Natural killer cell (primary cell): ENCODE measurements at regions not wholly inside any gene's neighbourhood (a gene's known extent, or its start where the extent isn't known, plus 50 kb on each side); places are given as distances from the start of the nearest gene placed in this dataset.

Experiments
- ATAC-seq, 3 donors: fragments of 150-1000 bp in 2 of 3; fragments of 200-7000 bp in 1 of 3; cut with Tn5 transposase; 1 replicate in 1 of 3; 2 replicates in 2 of 3; pipeline ENCODE4 v1.10.0; 2021; ENCODE audit warnings: mild to moderate bottlenecking in 2 of 3, moderate library complexity in 2 of 3
- DNase-seq, 2 donors: peaks; one replicate each; pipeline versions ENCODE4 v3.0.0 to v3.0.0-alpha.2; 2013 to 2021; ENCODE audit warnings: mixed read lengths in 1 of 2
- H3K27ac ChIP-seq: one replicate; pipeline ENCODE4 v1.5.1; 2013; ENCODE audit warnings: mild to moderate bottlenecking, low read length
- H3K27me3 ChIP-seq: one replicate; pipeline ENCODE4 v1.6.1; 2013; ENCODE audit warnings: low read length; ENCODE audit not compliant: control insufficient read depth, insufficient read depth
- H3K36me3 ChIP-seq: one replicate; pipeline ENCODE4 v1.6.1; 2013; ENCODE audit warnings: low read length; ENCODE audit not compliant: control insufficient read depth, insufficient read depth
- H3K4me1 ChIP-seq: one replicate; pipeline ENCODE4 v1.6.1; 2013; ENCODE audit warnings: low read length; ENCODE audit not compliant: control insufficient read depth, insufficient read depth
- H3K4me3 ChIP-seq: one replicate; pipeline ENCODE4 v1.5.1; 2013; ENCODE audit warnings: low read length
- H3K9me3 ChIP-seq: one replicate; pipeline ENCODE4 v1.6.1; 2013; ENCODE audit warnings: low read length; ENCODE audit not compliant: control insufficient read depth, insufficient read depth
- H3K27ac Mint-ChIP-seq, 2 donors: one replicate each; pipeline ENCODE4 v1.8.0; 2022; ENCODE audit warnings: mild to moderate bottlenecking in 2 of 2, mixed read lengths in 2 of 2, moderate library complexity in 1 of 2
- H3K27me3 Mint-ChIP-seq, 2 donors: one replicate each; pipeline ENCODE4 v1.8.0; 2022; ENCODE audit warnings: low read depth in 2 of 2, mixed read lengths in 2 of 2
- H3K36me3 Mint-ChIP-seq: one replicate; pipeline ENCODE4 v1.8.0; 2022; ENCODE audit warnings: mixed read lengths
- H3K4me1 Mint-ChIP-seq, 2 donors: one replicate each; pipeline ENCODE4 v1.8.0; 2022; ENCODE audit warnings: mixed read lengths in 2 of 2
- H3K4me3 Mint-ChIP-seq: one replicate; pipeline ENCODE4 v1.8.0; 2022; ENCODE audit warnings: mild to moderate bottlenecking, moderate library complexity, mixed read lengths
- H3K9me3 Mint-ChIP-seq, 2 donors: one replicate each; pipeline ENCODE4 v1.8.0; 2022; ENCODE audit warnings: mixed read lengths in 2 of 2
- WGBS: methylation state at CpG from one replicate; pipeline ENCODE4 v1.1.7; 2013; ENCODE audit warnings: missing lambda C conversion rate; ENCODE audit not compliant: insufficient coverage; 5-methylcytosine and 5-hydroxymethylcytosine counted together
- intact Hi-C: fragments of 100-400 bp; cut with micrococcal nuclease; formaldehyde crosslinking; loops from one replicate; pipeline ENCODE4 v1.14.2; 2022
- TF ChIP-seq, protein P1 (sequence below): fragments of 200-600 bp; IDR thresholded peaks from one replicate; pipeline ENCODE4 v1.8.0; 2022; ENCODE audit warnings: antibody characterized with exemption

DNA sequence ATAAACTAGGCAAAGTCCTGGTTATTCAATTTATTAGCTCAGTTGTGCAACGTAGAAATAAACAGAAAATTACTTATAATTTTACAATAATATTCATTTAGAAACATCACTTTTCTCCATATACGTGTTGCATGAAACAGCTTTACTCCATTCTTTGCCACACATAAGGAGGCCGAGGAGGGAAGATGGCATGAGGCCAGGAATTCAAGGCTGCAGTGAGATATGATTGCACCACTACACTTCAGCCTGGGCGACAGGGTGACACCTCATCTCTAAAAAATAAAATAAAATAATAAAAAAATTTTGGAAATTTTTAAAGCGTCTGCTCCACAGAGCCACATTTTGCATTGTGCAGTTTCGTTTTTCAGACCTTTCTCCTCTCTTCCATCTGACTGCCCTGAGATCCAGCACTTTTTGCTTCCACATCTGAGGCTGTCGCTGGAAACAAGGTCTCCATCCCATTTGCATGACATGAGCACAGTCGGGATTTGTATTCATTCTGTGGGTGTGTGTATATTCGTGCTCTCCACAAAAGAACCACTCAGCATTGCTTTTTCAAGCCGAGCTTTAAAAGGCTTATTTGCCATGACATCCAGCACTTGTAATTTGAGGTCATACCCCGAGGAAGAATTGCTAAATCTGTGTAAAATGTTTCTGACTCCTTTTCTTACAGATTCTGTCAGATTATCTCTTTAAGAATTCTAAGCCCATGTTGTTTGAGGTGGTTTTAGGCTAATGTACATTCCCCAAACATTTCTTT is 98.6 kb upstream of the MSX2 start:
- DNase-seq (no peak), ATAC-seq (no peak)
- no peaks in the 10 kb centered on the region for H3K9me3 ChIP-seq
- no peaks in the 10 kb centered on the region for H3K4me1 ChIP-seq
- Mint-ChIP-seq H3K9me3 (no peaks in the 10 kb centered on the region), H3K27ac (no peak overlapping the region), H3K4me1 (no peaks in the 10 kb centered on the region), H3K4me3 (no peak overlapping the region), H3K27me3 (no peaks in the 10 kb centered on the region), H3K36me3 (no peaks in the 10 kb centered on the region)
- TF ChIP-seq, protein P1, sequence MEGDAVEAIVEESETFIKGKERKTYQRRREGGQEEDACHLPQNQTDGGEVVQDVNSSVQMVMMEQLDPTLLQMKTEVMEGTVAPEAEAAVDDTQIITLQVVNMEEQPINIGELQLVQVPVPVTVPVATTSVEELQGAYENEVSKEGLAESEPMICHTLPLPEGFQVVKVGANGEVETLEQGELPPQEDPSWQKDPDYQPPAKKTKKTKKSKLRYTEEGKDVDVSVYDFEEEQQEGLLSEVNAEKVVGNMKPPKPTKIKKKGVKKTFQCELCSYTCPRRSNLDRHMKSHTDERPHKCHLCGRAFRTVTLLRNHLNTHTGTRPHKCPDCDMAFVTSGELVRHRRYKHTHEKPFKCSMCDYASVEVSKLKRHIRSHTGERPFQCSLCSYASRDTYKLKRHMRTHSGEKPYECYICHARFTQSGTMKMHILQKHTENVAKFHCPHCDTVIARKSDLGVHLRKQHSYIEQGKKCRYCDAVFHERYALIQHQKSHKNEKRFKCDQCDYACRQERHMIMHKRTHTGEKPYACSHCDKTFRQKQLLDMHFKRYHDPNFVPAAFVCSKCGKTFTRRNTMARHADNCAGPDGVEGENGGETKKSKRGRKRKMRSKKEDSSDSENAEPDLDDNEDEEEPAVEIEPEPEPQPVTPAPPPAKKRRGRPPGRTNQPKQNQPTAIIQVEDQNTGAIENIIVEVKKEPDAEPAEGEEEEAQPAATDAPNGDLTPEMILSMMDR: no peak
- no peak overlapping the region for H3K27ac ChIP-seq
- no peak overlapping the region for H3K4me3 ChIP-seq
- WGBS: 71% methylated on average over 10 of the region's 11 CpGs
- H3K27me3 ChIP-seq: no peaks in the 10 kb centered on the region
- intact Hi-C loops: no loop called here
- no peaks in the 10 kb centered on the region for H3K36me3 ChIP-seq

- WGBS: 73% methylated on average over 5 of the region's 7 CpGs
- Mint-ChIP-seq H3K9me3 (no peaks in the 10 kb centered on the region), H3K4me1 (no peaks in the 10 kb centered on the region), H3K4me3 (no peak overlapping the region), H3K27ac (no peak overlapping the region), H3K27me3 (no peaks in the 10 kb centered on the region), H3K36me3 (no peaks in the 10 kb centered on the region)
- no peaks in the 10 kb centered on the region for H3K9me3 ChIP-seq
- intact Hi-C loops: no loop called here
- no peaks in the 10 kb centered on the region for H3K36me3 ChIP-seq
- H3K27me3 ChIP-seq: no peaks in the 10 kb centered on the region
- no peak for ATAC-seq
- DNase-seq: no peak
- TF ChIP-seq, protein P1: no peak
- no peak overlapping the region for H3K4me3 ChIP-seq
- no peak overlapping the region for H3K27ac ChIP-seq
- no peaks in the 10 kb centered on the region for H3K4me1 ChIP-seq
Observed at GRCh38 chr5:174626369-174626920, 97.9 kb upstream of the MSX2 start.

DNA sequence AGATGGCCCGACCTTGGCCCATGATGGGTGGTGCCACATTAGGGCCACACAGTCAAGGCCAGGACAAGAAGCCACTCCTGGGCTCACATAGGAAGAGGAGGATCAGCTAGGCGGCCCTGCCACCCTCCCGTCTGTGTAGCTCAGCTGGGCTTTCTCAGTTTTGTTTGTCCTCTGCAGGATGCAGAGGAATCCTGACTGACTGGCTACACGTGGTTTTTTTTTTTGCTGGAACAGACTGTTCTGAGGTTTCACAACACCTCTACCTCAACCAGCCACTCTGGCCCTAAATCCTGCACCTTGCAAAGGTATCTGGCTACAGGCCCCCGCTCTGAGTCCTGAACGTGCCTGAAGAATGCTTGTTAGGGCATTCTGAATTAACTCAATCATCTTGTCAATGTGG is 88.3 kb upstream of the MSX2 start:
- H3K27ac Mint-ChIP-seq: no peak overlapping the region
- Histone ChIP-seq H3K4me1 (no peaks in the 10 kb centered on the region), H3K4me3 (no peak overlapping the region), H3K27me3 (no peaks in the 10 kb centered on the region), H3K9me3 (no peaks in the 10 kb centered on the region), H3K36me3 (no peaks in the 10 kb centered on the region), H3K27ac (no peak overlapping the region)
- H3K9me3 Mint-ChIP-seq: no peaks in the 10 kb centered on the region
- no peak overlapping the region for H3K4me3 Mint-ChIP-seq
- WGBS: 78% methylated on average over 6 of the region's 6 CpGs
- H3K4me1 Mint-ChIP-seq: no peaks in the 10 kb centered on the region
- H3K36me3 Mint-ChIP-seq: no peaks in the 10 kb centered on the region
- DNase-seq (no peak), ATAC-seq (no peak)
- TF ChIP-seq, protein P1: no peak
- intact Hi-C loops: no loop called here
- H3K27me3 Mint-ChIP-seq: no peaks in the 10 kb centered on the region
